ENCODE measurements at regions not wholly inside any gene's neighbourhood (a gene's known extent, or its start where the extent isn't known, plus 50 kb on each side); places are given as distances from the start of the nearest gene placed in this dataset.

DNA sequence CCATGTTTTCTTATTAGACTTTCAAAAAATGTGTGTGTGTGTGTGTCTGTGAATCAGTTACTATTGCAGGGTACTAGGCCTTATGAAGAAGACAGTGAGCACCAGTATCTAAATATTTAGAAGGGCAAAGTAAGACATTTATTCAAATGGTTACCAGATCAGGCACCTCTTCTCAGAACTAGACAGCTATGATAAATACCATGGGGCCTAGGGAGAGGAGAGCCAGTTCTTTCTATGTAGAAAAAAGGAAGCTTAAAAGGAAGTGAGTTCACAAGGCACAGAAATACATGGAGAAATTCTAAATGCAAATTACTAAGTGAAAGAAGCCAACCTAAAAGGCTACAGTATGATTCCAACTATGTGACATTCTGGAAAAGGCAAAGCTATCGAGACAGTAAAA, 261.3 kb downstream of the SOX11 start:
- no peak for DNase-seq (ENCODE audit: low spot score)

DNA sequence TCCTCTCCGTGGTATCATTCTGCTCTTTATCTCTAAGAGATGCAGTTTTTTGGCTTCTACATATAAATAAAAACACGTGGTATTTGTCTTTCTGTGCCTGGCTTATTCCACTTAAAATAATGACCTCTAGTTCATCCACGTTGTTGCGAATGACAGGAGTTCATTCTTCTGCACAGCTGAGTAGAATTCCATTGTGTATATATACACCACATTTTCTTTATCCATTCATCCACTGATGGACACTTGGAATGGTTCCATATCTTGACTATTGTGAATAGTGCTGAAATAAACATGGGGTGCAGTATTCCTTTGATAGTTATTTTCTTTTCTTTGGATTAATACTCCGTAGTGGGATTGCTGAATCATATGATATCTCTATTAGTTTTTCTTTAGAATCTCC, 262.3 kb downstream of the SOX11 start:
- no peak for DNase-seq (ENCODE audit: low spot score)

DNA sequence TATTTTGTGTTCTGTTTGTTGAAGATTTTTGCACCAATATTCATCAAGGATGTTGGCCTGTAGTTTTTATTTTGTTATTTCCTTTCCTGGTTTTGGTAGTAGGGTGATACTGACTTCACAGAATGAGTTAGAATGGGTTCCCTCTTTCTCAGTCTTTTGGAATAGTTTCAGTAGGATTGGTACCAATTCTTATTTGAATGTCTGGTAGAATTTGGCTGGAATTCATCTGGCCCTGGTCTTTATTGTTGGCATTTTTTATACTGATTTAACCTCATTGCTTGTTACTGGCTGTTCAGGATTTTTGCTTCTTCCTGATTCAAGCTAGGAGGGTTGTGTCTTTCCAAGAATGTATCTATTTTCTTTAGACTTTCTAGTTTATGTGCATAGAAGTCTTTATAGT, 263.7 kb downstream of the SOX11 start:
- no peak for DNase-seq (ENCODE audit: low spot score)

DNA sequence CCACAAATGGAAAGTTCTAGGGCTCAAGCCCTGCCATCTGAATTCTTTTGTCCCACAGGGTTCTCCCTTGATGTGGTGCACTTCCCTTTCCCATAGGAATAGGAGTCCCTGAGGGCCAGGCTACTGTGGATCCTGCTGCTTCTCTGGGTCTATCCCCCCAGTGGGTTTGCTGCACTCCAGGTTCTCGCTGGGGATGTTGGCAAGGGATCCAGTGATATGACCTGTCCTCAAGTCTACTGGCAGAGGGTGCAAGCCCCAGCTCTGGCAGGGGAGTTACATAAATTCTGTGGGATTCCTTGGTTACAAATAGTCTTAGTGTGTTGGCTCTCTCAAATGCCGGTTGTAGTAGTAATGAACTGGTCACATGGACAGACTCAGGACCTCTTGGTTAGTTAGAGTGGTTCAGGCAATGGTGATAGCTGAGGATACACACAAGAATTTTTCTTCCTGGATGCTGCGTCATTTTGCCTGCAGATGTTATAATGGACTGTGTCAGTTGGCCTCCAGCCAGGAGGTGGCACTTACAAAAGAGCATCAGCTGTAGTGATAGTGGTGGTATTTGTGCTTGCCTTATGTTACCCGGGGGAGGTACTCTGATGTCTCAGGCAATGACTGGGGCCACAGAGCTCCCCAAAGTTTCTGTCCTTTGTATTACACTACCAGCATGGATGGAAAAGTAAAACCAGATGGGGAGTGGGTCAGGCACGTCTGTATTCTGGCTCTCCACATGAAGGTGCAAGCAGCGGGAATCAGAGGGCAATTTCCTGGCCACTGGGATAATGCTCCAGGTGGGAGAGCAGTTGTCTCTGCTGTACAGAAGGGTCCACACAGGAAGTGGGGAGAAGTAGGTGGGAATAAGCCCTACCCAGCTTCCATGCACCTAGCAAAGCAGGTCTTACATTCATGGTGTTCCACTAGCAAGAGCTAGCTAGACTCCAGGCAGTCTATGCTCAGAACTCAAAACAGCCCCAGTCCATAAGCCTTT, 267.9 kb downstream of the SOX11 start:
- no peak for DNase-seq (ENCODE audit: low spot score)

DNA sequence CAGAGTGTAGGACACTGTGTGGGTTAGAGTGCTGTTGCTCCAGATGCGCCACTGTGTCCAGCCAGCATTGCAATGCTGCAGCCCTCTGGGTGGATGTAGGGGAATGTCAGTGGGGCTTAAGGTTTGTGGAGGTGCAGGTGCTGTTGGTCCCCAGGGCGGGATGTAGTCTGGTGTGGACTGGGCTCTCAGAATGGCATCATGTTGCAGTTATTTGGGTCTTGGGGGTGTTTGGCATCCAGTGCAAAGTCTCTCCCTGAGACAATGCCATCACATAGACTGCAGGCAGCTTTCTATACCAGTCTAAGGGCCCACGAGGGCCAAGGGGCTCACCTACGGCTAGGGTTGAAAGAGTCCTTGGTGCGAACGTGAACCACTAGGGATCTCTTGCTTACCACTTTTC, 275.3 kb downstream of the SOX11 start:
- DNase-seq (ENCODE audit: low spot score): no peak

DNA sequence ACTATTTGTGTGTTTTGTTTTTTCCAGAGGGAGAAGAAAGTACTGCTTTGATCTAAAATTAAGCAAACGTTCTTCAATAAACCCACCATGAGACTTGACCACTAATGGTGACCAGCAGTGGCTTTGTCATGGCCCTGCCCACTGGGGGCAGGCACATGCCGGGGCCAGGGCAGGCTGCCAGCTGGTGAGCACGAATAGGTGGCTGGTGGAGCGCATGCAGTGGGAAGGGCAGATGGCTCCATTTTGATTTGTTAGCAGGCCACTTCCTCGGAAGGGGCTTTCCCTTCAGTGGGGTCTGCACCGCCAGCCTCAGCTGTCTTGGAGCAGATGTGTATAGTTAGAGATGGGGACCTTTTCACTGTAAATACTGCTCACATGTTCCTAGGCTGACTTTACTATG, 277.1 kb downstream of the SOX11 start:
- DNase-seq (ENCODE audit: low spot score): no peak

DNA sequence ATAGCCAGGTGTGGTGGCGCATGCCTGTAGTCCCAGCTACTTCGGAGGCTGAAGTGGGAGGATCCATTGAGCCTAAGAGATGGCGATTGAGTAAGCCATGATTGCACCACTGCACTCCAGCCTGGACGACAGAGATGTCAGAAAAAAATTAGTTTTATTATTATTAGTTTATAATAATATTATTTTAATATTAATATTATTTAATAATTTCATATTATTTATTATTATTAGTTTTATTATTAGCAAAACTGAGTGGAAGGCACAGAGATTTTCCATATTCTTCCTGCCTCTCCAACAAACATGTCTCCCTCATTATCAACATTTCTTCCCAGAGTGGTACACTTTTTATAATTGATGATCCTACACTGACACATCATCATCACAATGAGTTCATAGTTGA, 278.2 kb downstream of the SOX11 start:
- DNase-seq (ENCODE audit: low spot score): no peak

DNA sequence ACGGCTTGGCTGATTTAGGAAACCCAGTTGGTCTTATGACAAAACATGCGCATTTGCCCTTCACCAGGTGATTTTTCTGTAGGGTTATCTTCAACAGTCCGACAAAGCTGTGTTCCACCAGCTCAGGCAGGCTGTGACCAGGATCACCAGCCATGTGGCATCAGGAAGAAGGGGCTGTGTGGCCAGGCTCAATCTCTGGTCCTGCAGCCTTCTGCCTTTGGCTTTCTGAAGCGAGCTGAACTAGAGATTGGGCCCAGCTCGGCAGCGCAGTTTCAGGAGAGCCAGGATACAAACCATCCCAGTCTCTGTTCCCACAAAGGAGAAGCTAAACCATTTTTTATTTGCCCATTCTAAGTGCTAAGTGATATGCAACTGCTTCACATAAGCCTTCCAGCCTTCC, 282.3 kb downstream of the SOX11 start:
- no peak for DNase-seq (ENCODE audit: low spot score)

DNA sequence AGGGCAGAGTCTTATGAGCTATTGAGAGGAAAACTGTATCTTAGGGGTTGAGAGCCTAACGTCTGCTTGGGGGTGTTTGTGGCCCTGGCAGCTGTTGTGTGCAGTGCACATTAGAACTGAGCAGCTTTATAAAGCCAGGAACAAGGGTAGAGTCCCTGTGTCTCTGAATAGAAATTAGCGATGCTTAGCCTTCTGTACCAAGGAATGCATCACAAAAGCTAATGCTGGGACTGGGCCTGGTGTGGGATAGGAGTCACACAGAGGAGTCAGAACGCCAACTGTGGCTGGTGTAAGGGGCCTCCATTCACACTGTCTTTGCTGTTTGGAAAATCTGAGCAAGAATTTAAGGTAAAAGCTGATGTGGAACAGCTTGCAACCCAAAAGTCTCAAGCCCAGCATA, 283.2 kb downstream of the SOX11 start:
- DNase-seq (ENCODE audit: low spot score): no peak

DNA sequence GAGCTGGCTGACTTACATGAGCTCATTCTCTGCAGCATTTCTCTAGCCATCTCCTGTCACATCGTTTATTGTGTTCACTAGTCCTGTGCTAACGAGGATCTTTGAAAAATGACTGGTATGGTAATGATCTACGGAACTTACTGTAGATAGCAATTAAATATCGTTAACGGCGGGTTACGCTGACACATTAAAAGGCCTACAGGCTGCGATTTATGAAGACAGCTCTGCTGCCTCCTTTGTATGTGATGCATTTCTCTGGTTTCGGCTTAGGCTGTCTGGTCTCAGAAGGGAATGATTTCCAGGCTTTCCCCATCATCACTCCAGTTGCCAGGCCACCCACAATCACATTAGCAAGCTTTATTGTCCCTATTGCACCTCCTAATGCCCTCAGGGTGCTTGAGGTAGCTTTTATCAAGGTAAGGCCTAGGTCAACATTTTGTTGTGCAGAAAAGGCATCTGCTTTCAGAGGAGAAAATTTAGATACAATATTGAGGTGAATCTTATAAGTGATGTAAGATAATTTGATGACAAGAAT, 284.4 kb downstream of the SOX11 start:
- no peak for DNase-seq (ENCODE audit: low spot score)

DNA sequence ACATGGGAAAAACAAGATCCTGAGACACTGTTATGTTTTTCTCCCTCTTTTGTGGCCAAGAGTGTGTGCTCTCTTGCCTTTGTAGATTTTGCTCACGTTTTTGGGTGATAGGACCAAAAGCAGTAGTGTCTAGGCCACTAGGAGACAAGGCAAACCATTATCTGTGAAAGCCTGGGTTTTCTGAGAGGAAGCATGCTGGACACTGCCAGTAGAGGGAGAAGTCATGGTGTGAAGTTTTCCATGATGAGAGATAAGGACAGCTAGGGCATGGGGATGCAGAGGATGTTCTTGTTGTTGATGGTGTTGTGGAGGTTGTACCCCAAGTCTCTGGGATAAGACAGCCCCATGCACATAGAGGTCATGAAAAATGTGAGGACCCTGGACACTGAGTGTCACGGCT, 285.3 kb downstream of the SOX11 start:
- DNase-seq (ENCODE audit: low spot score): no peak

DNA sequence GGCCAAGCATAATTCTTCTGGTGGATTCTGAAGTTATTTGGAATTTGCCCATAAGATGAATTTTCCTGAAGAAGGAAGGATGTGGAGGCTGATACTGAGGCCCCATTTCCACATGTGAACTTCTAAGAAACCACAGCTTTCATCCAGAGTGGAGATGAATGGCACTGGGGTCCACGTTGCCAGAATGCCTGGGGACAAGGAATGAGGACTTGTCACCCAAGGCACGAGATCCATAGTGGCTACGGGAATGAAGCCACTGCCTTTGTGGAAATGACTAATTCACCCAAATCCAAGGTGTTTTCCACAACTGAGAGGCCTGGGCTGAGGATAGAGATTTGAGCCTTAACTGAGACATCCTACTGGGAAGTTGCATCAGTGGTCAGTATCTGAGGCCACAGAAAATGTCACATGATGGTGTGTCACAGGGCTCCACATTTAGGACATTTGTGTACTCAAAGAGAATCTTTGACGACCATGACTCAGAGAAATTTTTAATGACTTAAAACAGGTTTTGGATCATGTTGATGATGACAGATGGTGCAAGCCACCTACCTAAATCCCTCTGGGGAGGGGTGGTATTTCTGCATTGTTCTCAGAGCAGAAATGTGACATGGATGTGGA, 286.1 kb downstream of the SOX11 start:
- DNase-seq (ENCODE audit: low spot score): no peak

DNA sequence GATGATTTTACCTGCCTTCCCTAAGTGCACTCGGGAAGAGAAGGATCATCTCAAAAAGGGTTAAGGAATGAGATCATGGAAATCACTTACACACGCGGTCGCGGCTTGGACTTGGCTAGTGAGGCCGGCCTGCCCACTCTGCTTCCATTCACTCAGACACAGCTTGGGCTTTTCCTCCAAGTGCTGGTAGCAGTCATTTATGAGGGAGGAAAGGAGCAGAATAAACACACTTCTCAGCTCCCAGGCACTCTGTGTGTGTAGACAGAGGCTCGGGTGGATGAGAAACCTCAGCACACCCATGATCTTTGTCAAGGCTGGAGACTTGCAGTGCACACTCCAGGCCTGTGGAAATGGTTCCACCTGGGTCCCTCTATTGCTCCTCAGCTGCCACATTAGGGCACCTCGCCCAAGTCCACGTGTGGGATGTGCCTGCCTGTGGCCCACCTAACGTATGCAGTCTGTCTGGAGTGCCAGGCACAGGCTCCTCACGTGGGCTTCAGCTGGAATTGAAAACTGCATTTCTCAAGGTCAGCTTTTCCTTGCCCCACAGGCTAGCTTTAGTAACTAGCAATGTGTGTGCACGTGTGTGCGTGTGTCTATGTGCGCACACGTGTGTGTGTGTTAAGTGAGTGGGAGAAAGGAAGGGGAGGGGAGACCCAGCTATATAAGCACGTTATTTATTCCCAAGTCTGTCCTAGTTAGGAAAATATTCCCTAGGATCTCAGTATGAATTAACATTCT, 288.4 kb downstream of the SOX11 start:
- no peak for DNase-seq (ENCODE audit: low spot score)

DNA sequence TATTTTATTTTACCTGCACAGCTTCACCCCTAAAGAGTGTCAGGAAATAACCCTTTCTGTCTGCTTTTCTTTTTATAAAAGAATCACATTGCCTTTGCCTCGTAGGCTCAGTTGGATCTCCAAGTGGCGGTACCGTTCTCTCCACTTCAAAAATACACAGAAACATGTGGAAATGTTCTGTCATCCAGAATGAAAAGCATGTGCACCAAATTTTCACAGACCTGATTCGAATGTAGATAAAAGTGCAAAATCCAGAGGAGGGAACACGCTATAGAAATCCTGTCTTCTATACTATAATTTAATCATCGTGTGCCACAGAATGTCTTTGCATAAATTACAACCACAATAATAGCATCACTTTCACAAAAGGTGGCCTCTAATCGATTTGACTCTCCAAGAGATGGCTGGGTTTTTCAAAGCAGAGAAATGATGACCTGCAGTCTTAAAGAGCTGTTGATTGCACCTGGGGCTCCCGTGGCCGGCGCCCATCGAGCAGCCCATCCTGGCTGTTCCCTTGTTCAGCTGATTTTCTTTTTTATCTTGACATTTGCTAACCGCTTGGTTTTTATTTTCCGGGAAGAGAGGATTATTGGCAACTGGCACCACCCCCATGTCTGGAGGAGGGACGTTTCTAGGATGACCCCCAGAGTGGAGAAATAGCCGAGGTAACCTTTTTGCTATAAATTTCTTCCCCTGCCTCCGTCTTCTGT, 290.2 kb downstream of the SOX11 start:
- no peak for DNase-seq (ENCODE audit: low spot score)

DNA sequence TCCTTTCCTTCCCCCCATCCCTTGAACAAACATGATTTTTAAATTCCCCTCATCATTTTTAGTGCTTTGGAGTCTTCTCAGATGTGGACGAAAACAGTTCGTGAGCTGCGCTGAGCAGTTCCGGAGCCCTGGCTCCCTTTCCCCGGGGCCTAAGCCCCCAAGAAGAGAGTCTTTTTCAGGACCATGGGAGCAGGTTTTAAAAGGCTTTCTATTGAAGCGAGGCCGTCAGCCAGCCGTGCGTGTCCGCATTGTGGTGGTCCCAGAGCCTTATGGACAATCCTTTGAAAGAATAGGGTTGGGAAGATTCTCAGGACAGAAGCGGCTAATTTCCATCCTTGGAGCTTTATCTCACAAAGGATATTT, 290.7 kb downstream of the SOX11 start:
- DNase-seq (ENCODE audit: low spot score): no peak

DNA sequence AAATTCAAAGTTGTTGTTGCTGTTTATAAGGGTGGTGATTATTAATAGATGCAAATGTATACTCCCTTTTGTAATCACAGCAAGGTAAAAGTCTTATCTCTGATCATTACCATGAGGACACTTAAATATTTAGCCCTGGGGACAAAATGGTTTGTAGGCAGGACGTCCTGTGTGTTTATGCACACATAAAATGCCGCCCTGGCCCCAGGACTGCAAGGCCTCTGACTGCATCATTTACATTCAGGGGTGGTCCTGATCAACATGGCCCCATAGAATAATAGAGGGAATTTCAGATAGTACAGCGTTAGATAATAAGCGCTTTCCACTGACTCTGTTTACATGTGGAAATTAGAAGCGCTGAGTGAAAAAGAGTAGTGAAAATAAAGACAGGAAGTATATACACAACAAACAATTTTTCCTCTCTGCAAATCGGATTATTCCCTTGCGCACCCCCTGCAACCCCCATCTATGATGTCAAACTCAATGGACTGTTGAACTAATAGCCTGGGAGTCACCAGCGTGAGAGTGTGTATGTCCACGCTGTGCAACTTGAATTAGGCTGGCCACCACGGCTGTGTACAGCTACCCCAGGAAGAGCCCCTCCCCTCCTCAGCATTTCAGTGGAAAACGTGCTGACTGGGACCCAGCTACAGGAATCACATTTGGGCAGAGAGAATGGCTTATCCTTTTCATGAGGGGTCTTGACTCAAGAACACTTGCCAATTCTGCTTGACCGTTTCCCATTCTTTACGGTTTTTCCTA, 291.5 kb downstream of the SOX11 start:
- DNase-seq (ENCODE audit: low spot score): no peak

DNA sequence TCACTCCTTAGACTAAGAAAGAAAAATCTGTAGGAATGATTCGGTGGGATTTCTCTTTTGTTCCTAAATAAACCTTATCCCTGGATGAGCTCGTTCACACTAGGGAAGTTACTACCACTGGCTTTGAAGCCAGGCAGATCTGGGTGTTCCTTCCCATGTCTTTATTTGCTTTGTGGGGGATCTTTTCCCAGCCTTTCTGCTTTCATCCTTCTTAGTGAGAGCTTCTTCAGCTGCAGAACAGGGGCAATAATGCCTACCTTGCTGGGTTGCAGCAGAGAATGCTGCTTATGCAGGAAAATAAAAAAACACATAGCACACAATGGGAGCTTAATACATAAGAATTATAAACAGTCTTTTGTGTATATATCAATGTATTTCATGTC, 292.1 kb downstream of the SOX11 start:
- DNase-seq (ENCODE audit: low spot score): no peak

DNA sequence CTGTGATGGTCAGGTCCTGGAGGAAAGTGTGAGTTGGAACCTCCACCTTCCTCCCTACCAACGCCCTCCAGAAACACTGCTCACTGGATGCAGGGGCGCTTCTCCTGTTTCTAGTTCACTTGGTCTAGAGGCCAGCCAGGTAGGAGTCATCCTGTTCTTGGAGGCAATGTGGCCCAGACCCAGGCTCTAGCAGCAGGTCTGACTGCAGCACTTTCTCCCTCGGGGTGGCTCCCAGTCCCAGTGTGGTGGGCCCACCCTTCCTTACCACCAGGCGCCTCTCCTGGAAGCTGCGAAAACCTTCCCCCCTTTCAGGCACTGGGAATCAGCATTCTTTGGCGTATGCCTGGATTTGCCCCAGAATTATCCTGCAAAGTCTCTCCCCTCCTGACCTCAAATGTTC, 292.8 kb downstream of the SOX11 start:
- DNase-seq (ENCODE audit: low spot score): no peak

DNA sequence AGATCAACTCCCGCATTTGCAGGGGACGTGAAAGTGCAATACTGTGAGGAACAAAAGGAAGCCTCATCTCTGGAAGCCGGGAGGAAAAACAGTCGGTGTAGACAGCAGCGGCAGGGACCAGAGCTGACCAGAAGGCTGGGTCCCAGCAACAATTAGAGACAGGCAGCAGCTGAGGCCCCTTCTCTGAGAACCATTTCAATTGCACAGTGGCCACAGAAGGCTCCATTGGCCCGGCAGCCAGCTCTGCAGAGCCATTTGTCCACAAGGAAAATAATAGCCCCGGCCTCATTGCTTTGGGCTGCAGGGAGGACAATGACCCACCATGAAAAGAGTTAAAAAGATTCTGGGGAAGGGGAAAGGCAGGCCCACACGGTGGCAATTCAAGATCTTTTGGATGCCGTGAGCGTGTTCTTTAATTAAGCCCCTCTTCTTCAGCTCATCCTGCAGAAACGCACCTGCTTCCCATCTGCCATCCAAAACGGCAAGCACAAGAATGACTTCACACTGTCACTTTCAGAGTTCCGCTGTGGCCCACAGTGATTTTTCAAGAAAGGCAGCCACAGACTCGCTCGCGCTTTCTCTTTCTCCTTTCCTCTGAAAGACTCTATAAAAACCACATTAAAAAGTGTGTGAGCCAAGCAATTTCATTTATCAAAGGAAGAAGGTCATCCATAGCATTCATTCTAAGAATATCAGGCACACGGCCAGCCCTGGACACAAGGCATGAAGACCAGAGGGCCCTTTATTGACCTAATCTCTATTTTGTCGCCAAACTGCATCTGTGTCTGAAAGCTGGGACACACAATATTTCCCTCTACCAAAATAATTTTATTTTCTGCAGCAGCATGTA, 293.6 kb downstream of the SOX11 start:
- no peak for DNase-seq (ENCODE audit: low spot score)

All from umbilical cord (tissue), 1 donor.